ENCODE measurements at regions not wholly inside any gene's neighbourhood (a gene's known extent, or its start where the extent isn't known, plus 50 kb on each side); places are given as distances from the start of the nearest gene placed in this dataset.

GRCh38 chr16:52649870-52650269 is 102.9 kb upstream of the TOX3 start:
- DNase-seq (ENCODE audit: low spot score): no peak

- DNase-seq (ENCODE audit: low spot score): no peak
These were observed 100.6 kb upstream of the TOX3 start for GRCh38 chr16:52647588-52647987.

DNA sequence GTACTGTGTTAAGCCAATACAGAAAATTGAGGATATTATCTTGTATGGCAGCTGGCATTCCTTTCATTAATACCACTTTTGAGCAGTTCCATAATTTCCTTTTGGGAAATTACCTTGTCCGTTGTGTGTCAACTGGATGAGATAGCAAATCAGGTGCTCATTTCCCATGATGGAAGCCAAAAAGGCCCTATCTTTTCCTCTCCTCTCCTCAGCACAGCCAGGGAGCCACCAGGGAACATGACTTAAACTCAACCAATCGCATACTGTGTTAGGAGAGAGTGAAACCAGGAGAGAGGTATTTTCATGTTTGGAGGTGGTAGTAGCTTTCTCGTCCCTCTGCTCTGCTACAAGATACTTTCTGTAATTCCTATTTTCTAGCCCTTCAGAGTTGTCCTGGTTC is 96.1 kb upstream of the TOX3 start:
- no peak for DNase-seq (ENCODE audit: low spot score)

- DNase-seq (ENCODE audit: low spot score): no peak
These were observed 87.6 kb upstream of the TOX3 start for GRCh38 chr16:52634528-52634927.

DNA sequence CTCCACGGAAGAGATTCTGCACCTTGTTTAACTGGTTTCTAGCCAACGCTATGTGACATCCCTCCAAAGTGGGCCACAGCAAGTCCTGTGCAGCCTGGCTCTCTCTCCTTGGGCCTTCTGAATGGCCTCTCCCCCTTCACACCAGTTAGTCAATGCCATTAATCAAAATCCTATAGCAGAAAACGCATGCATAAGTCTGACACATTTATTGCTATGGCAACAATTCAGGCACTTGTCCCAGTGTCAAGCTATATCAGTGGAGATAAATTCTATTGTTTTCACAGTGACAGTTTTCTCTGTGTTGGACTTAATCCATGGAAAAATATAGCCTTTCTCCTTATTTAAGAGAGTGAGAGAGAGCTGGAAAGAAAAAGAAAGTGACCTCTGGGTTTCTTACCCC is 87.2 kb upstream of the TOX3 start:
- no peak for DNase-seq (ENCODE audit: low spot score)

DNA sequence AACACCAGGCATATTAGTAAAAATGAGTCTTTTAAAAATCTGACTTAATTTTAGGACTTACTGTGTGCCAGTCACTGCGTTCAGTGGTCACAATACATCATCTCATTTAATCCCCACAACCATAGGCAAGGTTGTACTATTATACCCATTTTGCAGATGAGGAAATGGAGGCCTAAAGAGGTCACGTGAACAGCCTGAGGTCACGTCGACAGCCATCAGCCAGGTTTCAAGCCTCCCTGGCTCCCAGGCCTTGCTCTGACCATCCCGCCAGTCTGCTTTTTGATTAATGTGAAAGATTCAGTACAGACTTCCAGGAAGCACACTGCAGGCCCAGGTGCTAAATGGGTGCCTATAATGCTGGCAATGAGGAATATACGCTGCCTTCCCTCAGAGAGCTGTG is 86.3 kb upstream of the TOX3 start:
- no peak for DNase-seq (ENCODE audit: low spot score)

GRCh38 chr16:52631711-52632110 is 84.8 kb upstream of the TOX3 start:
- DNase-seq (ENCODE audit: low spot score): no peak

GRCh38 chr16:52630711-52631110 is 83.8 kb upstream of the TOX3 start:
- no peak for DNase-seq (ENCODE audit: low spot score)

GRCh38 chr16:52629296-52629695 is 82.4 kb upstream of the TOX3 start:
- DNase-seq (ENCODE audit: low spot score): no peak

DNA sequence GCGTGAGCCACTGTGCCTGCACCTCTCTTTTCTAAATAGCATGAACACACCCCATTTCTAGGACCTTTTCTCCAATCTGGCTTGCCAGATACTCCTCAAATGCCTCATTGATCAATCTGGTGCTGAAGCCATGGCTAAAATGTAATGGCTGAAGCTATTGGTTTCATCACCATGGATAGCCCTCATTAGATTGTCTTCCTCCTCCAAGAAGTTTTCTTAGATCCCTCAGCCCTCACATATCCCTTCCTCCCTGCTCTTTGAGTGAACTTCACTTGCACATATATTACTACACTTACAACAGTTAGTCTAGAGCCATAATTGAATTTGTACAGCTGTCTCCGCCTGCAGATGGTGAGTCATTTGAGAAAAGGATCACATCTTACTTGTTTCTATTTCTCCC is 77.9 kb upstream of the TOX3 start:
- DNase-seq (ENCODE audit: low spot score): no peak

- no peak for DNase-seq (ENCODE audit: low spot score)
These were observed 74.7 kb upstream of the TOX3 start for GRCh38 chr16:52621651-52622050.

GRCh38 chr16:52618753-52619497 is 72.0 kb upstream of the TOX3 start:
- no peak for DNase-seq (ENCODE audit: low spot score)

- DNase-seq (ENCODE audit: low spot score): no peak
These were observed 70.6 kb upstream of the TOX3 start for GRCh38 chr16:52617591-52617990.

DNA sequence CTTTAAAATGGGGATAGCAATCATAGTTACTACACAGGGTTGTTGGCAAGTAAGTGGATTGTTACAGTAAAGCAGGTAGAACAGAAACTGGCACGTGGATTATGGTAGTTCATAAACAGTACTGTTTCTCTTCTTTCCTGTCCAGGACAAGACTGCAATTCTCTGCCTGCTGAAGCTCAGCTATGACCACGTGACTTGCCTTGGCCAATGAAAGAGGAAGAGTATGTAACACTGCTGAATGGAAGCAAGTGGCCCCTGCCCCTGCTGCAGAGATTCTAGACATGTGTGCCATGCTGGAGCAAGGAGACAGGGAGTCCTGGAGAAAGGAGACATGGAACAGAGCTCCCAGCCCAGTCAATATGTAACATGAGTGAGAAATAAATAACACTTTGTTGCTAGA is 66.6 kb upstream of the TOX3 start:
- DNase-seq (ENCODE audit: low spot score): no peak

- no peak for DNase-seq (ENCODE audit: low spot score)
These were observed 65.1 kb upstream of the TOX3 start for GRCh38 chr16:52611817-52612673.

DNA sequence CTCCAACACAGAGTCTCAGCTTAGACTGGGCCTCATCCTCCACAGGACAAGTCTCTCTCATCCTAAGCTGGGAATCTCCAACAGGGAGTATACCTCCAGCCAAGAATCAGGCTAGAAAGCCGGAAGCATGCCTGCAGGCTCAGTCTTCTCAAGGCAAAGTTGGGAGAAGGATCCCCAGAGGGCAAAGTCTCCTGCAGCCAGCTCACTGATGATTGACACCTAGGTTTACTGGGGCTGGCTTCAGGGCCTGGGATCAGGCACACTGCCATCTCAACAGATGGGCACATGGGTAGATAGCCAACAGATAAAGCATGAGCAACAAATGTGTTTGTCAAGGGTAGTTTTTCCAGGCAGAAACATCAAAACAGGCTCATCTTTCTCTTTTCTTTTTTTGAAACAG is 56.1 kb upstream of the TOX3 start:
- no peak for DNase-seq (ENCODE audit: low spot score)

GRCh38 chr16:52597772-52598483 is 51.0 kb upstream of the TOX3 start:
- DNase-seq (ENCODE audit: low spot score): no peak

GRCh38 chr16:52597073-52597771 is 50.3 kb upstream of the TOX3 start:
- no peak for DNase-seq (ENCODE audit: low spot score)
